GM13977 (cell line): ENCODE measurements at regions not wholly inside any gene's neighbourhood (a gene's known extent, or its start where the extent isn't known, plus 50 kb on each side); places are given as distances from the start of the nearest gene placed in this dataset.
A peak's percentile ranks its signal among the peaks of the same experiment; 100 is the strongest.

Experiments
- DNase-seq: peaks from one replicate; pipeline ENCODE4 v3.0.0; 2012; ENCODE audit warnings: low spot score
- in situ Hi-C: fragments of 300-500 bp; cut with MboI; formaldehyde crosslinking; loops from one replicate; pipeline ENCODE4 v1.12.0; 2022; ENCODE audit warnings: low sequenced_read_pairs, low pct_unique_long_range_greater_than_20kb, mixed read lengths, inconsistent platforms; ENCODE audit not compliant: unreplicated experiment
- TF ChIP-seq, protein P1 (sequence below): IDR thresholded peaks from 2 replicates; pipeline ENCODE4 v1.5.1; 2012; ENCODE audit warnings: mild to moderate bottlenecking, control low read depth; ENCODE audit not compliant: insufficient read depth; ENCODE audit errors: extremely low read depth, missing control alignments

DNA sequence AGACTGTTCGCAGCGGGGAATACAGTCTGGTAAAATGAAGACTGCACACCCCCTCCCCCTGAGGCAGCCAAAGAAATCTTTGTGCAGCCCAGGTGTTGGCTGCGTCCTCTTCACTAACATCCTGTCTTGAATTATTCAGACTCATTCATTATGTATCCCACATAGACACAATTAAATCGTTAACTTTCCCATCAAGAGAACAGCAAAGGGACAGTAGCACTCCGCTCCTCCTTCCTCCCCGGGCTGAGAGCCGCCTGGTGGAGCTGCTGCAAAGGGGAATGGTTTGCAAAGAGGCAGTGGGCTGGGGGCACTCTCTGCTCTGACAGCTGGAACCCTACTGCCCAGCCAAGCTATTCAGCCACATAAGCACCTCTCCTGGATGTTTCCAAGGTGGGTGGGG lies 290.0 kb upstream of the SOX9 start:
- DNase-seq: no peak
- in situ Hi-C loops: no loop called here
- TF ChIP-seq, protein P1, sequence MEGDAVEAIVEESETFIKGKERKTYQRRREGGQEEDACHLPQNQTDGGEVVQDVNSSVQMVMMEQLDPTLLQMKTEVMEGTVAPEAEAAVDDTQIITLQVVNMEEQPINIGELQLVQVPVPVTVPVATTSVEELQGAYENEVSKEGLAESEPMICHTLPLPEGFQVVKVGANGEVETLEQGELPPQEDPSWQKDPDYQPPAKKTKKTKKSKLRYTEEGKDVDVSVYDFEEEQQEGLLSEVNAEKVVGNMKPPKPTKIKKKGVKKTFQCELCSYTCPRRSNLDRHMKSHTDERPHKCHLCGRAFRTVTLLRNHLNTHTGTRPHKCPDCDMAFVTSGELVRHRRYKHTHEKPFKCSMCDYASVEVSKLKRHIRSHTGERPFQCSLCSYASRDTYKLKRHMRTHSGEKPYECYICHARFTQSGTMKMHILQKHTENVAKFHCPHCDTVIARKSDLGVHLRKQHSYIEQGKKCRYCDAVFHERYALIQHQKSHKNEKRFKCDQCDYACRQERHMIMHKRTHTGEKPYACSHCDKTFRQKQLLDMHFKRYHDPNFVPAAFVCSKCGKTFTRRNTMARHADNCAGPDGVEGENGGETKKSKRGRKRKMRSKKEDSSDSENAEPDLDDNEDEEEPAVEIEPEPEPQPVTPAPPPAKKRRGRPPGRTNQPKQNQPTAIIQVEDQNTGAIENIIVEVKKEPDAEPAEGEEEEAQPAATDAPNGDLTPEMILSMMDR: no peak

GRCh38 chr17:71842986-71843385 lies 277.8 kb upstream of the SOX9 start:
- DNase-seq: no peak
- TF ChIP-seq, protein P1: no peak
- in situ Hi-C loops: no loop called here

- DNase-seq: no peak
- in situ Hi-C loops: no loop called here
- TF ChIP-seq, protein P1: no peak
These were observed 275.5 kb upstream of the SOX9 start for GRCh38 chr17:71845337-71845736.

GRCh38 chr17:71846561-71847110 lies 274.2 kb upstream of the SOX9 start:
- DNase-seq: no peak
- in situ Hi-C loops: no loop called here

DNA sequence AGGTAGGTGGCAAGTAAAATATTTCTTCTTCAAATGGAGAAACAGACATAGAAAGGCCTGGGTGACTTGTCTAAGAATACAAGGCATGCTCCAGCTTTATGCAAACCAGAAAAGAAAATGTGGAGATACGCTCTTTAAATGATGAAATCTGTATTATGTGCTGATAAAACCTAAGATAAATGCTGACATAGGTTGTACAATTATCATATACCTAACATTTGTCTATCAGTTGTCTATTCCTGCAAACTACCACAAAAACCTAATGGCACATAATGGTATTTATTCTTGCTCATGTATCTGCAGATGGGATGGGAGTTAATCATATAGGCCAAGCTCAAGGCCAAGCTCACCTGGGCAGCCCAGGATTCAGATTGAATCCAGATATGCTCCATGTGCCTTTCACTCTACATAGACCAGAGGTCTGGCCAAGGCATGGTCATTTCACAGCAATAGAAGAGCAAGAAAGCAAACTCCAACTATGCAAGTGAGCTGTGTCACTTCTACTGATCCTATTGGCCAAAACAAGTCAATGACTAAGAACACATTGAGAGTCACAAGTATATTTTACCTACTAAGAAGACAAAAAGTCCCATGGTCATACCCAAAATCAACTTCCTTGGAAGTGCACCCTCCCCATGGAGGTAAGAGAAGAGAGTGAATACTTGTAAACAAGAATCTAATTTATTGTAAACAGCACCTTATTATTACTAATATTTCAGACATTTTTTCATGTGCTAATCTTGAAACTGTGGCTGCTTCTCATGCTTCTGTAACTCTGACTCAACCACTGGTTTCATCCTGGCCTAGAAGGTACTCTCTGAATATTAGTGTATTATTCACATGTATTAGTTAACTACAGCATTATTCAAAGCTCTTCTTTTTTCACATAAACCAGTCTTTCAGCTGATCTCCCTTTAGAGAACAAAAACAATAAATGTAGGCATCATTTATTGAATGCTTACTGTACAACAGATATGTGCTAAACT lies 270.7 kb upstream of the SOX9 start:
- TF ChIP-seq, protein P1: no peak
- DNase-seq: peak; percentile 31
- in situ Hi-C loops: no loop called here

More at GRCh38 chr17:71846561-71847110, 274.2 kb upstream of the SOX9 start:
- TF ChIP-seq, protein P1: no peak

DNA sequence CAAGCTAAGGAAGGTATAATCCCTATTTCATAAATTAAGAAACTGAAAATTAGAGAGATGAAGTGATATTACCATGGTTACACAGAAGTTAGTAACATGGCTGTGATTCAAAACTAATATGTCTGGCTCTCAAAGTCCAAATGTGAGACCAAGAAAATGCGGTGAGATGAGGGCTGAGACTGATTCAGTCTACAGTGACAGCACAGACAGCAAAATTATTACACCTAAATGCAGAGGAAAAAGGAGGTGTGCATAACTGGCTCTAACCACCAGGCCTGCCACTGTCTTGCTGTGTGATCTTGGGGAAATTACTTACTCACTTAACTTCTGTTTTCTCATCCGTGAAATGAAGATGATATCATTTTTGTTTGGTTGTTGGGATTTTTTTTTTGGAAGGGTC lies 270.0 kb upstream of the SOX9 start:
- TF ChIP-seq, protein P1: no peak
- in situ Hi-C loops: no loop called here
- DNase-seq: peak; percentile 21
